OCI-LY7 (cell line): ENCODE measurements at regions not wholly inside any gene's neighbourhood (a gene's known extent, or its start where the extent isn't known, plus 50 kb on each side); places are given as distances from the start of the nearest gene placed in this dataset.

ENCODE experiments used
- CTCF ChIP-seq: fragments of 200-600 bp; sonication (generic); conservative IDR thresholded peaks from 2 replicates; pipeline ENCODE4 v1.5.1; 2014; ENCODE audit warnings: mild to moderate bottlenecking, antibody characterized with exemption, low read length, moderate library complexity, mixed read lengths
- EZH2phosphoT487 ChIP-seq: fragments of 200-600 bp; sonication (generic); IDR thresholded peaks from 2 replicates; pipeline ENCODE4 v1.6.1; 2018; ENCODE audit warnings: low read depth, borderline replicate concordance, mild to moderate bottlenecking, mixed run types, antibody characterized with exemption, low read length, moderate library complexity, mixed read lengths

DNA sequence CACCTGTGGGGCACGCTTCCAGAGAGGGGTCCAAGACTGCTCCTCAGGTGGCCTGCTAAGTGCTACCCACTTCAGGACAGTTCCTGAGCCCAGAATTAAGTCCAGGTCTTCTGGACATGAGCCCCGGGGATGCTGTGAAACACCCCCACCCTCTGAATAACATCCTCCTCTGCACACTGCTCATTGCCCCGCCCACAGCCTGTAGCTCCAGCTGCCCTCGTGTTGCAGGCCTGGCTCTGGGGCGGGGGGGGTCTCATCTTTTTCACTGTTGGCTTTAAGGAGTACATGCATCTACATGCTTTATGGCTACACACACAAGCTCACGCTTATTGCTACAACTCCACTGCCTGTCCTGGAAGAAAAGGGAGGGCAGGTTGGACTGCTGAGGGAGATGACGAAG is 92.8 kb downstream of the PTGR3 start:
- TF ChIP-seq CTCF, result no peak
- TF ChIP-seq EZH2phosphoT487, result no peak
